Rectal smooth muscle tissue (tissue), 1 donor: ENCODE measurements at regions not wholly inside any gene's neighbourhood (a gene's known extent, or its start where the extent isn't known, plus 50 kb on each side); places are given as distances from the start of the nearest gene placed in this dataset.

Experiments
- H3K27ac ChIP-seq: one replicate; pipeline ENCODE4 v1.7.0; 2013; ENCODE audit warnings: low read depth, low read length, inconsistent platforms
- H3K27me3 ChIP-seq: one replicate; pipeline ENCODE4 v1.7.0; 2013; ENCODE audit warnings: low read length; ENCODE audit not compliant: control insufficient read depth, insufficient read depth
- H3K36me3 ChIP-seq: one replicate; pipeline ENCODE4 v1.7.0; 2013; ENCODE audit warnings: low read length; ENCODE audit not compliant: control insufficient read depth, insufficient read depth
- H3K4me1 ChIP-seq: one replicate; pipeline ENCODE4 v1.7.0; 2013; ENCODE audit warnings: low read length; ENCODE audit not compliant: control insufficient read depth, insufficient read depth
- H3K4me3 ChIP-seq: one replicate; pipeline ENCODE4 v1.7.0; 2013; ENCODE audit warnings: low read length
- H3K9ac ChIP-seq: one replicate; pipeline ENCODE4 v1.7.0; 2013; ENCODE audit warnings: low read length

DNA sequence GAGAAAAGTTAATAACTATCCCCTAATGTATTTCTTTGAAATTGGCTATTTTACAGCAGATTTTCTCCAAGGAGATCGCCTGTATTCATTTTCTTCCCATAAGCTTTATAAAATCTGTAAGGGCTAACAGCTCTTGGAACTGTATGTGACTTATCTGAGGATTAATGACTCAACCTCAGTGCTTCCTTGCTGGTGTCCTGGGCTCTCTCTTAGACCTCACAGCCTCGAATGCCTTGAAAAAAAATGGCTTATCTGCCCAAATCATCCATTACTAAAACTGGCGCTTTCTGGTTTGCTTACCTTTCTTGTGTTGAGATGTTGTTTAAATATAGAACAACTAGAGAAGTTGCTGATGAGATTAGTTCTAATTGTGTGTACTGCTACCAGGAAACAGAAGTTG, 713.6 kb downstream of the SLC4A3 start:
- Histone ChIP-seq H3K27me3 (no peaks in the 10 kb centered on the region), H3K9ac (no peak overlapping the region), H3K36me3 (no peaks in the 10 kb centered on the region), H3K4me1 (no peaks in the 10 kb centered on the region), H3K4me3 (no peak overlapping the region), H3K27ac (no peak overlapping the region)

DNA sequence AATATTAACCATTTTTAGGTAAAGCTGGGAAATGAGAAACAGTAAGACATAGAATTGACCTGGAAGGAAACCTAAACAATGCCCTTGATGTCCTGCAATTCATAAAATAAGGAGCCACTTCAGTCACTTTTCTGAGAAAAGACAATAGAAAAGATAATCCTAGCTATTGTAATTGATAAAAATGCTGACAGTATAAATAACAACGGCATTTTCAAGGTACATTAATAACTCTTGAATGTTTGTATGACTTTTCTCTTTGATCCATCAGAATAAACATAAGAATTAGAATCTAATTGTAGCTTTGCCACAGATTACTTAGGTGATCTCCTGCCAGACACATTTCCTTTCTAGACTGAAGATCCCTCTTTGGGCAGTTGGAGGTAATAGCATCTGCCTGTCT, 719.5 kb downstream of the SLC4A3 start:
- H3K4me3 ChIP-seq, result no peak overlapping the region
- no peaks in the 10 kb centered on the region for H3K4me1 ChIP-seq
- no peaks in the 10 kb centered on the region for H3K36me3 ChIP-seq
- H3K27ac ChIP-seq, result no peak overlapping the region
- H3K9ac ChIP-seq, result no peak overlapping the region
- H3K27me3 ChIP-seq, result no peaks in the 10 kb centered on the region

- H3K27me3 ChIP-seq, result no peaks in the 10 kb centered on the region
- no peaks in the 10 kb centered on the region for H3K36me3 ChIP-seq
- H3K27ac ChIP-seq, result no peak overlapping the region
- H3K9ac ChIP-seq, result no peak overlapping the region
- H3K4me1 ChIP-seq, result no peaks in the 10 kb centered on the region
- no peak overlapping the region for H3K4me3 ChIP-seq
These were observed 720.2 kb downstream of the SLC4A3 start for GRCh38 chr2:220347626-220348025.

DNA sequence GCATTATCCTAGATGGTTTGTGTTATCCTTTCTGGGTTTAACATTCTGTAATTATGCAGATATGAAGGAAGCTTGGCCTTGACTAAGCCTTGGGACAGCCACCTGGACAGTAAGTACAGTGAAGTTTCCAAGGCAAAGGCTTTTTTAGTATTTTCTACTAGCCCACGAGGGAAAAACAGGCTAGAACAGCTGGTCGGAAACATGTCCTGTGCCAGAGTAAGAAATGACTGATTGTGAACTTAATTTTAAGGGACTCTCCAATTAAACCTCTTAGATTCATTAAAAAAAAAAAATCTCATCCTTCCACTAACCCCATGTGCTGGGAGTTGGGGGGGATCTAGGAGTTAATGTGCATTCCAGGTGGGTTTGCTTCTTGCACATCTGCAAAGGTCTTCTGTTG, 720.8 kb downstream of the SLC4A3 start:
- no peaks in the 10 kb centered on the region for H3K36me3 ChIP-seq
- no peaks in the 10 kb centered on the region for H3K27me3 ChIP-seq
- no peak overlapping the region for H3K9ac ChIP-seq
- no peaks in the 10 kb centered on the region for H3K4me1 ChIP-seq
- no peak overlapping the region for H3K4me3 ChIP-seq
- no peak overlapping the region for H3K27ac ChIP-seq

DNA sequence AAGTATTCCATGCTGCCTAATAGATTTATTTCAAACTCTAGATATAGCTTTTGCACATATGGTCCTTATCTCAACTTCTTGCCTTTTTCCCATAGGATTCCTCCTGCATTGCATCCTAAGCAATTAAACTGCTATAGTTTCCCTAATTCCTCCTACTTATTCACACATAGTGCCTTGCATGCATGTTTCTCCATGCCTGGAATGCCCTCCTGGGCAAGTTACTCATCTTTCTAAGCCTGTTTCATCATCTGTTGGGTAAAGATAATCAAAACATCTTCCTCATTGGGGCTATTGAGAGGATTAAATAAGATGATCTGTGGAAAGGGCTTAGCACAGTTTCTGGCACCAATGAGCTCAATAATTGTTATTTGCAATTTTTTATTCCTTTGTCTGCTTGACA, 726.5 kb downstream of the SLC4A3 start:
- no peak overlapping the region for H3K27ac ChIP-seq
- no peaks in the 10 kb centered on the region for H3K27me3 ChIP-seq
- H3K9ac ChIP-seq, result no peak overlapping the region
- no peaks in the 10 kb centered on the region for H3K4me1 ChIP-seq
- no peaks in the 10 kb centered on the region for H3K36me3 ChIP-seq
- H3K4me3 ChIP-seq, result no peak overlapping the region

DNA sequence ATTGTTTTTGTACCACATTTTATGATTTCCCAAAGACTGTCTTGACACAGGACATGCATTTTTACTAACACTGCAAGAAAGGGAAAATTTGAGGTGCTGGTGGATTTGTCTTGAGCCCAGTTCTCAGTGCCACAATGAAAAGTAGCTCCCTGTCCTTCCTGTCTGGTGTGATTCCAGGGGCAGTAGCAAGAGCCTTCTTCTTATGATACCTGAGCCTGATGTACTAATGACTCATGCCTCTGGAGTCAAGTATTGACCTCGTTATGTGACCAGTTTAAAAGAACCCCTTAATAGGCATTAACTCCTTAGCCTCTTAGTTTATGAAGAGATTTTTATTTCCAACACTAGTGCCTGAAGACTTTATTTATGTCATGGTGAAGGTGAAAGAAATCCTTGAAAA, 728.6 kb downstream of the SLC4A3 start:
- Histone ChIP-seq H3K9ac (no peak overlapping the region), H3K27me3 (no peaks in the 10 kb centered on the region), H3K27ac (no peak overlapping the region), H3K4me3 (no peak overlapping the region), H3K36me3 (no peaks in the 10 kb centered on the region), H3K4me1 (no peaks in the 10 kb centered on the region)

DNA sequence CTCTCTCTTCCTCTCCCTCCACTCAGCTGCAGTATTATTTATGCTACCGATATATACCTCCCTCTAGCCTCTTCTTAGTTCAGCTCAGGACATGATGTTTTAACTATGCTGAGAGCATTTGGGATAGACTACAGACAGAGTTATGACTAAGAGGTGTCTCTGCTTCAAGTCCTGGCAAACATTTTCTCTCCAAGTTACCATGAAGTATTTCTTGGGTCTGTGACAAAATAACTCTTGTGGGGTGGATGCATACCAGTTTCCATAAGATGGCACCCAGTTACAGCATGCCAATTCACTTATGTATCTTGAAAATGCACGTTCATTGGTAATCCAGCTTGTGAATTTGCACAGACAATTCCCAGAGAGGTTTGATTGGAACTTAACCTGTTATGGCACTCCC, 737.6 kb downstream of the SLC4A3 start:
- Histone ChIP-seq H3K9ac (no peak overlapping the region), H3K4me3 (no peak overlapping the region), H3K4me1 (no peaks in the 10 kb centered on the region), H3K27me3 (no peaks in the 10 kb centered on the region), H3K36me3 (no peaks in the 10 kb centered on the region), H3K27ac (no peak overlapping the region)

- Histone ChIP-seq H3K4me3 (no peak overlapping the region), H3K36me3 (no peaks in the 10 kb centered on the region), H3K27me3 (no peaks in the 10 kb centered on the region), H3K4me1 (no peaks in the 10 kb centered on the region), H3K27ac (no peak overlapping the region), H3K9ac (no peak overlapping the region)
These were observed 739.3 kb downstream of the SLC4A3 start for GRCh38 chr2:220366765-220367164.

- Histone ChIP-seq H3K27ac (no peak overlapping the region), H3K4me1 (no peaks in the 10 kb centered on the region), H3K4me3 (no peak overlapping the region)
These were observed 743.3 kb downstream of the SLC4A3 start for GRCh38 chr2:220370764-220371163.

DNA sequence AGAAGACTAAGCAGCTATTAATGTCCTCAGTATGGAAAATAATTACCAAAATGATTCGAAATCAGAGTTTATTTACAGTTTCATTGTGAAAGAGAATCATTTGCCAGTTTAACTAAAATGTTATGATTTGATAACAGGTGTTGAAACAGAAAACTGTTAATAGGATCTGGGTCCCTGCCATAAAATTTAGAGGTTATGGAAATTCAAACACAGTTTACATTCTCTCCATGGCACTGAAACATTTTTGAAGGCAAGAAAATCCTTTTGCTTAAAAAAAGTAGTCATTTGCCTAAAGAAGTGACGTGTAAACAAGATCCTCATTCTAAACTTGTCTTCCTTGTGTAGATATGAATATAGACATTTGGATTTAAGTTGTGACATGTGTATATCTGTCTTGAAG, 743.8 kb downstream of the SLC4A3 start:
- H3K27ac ChIP-seq, result no peak overlapping the region

More at GRCh38 chr2:220370764-220371163, 743.3 kb downstream of the SLC4A3 start:
- H3K9ac ChIP-seq, result no peak overlapping the region
- H3K36me3 ChIP-seq, result no peaks in the 10 kb centered on the region
- H3K27me3 ChIP-seq, result no peaks in the 10 kb centered on the region

DNA sequence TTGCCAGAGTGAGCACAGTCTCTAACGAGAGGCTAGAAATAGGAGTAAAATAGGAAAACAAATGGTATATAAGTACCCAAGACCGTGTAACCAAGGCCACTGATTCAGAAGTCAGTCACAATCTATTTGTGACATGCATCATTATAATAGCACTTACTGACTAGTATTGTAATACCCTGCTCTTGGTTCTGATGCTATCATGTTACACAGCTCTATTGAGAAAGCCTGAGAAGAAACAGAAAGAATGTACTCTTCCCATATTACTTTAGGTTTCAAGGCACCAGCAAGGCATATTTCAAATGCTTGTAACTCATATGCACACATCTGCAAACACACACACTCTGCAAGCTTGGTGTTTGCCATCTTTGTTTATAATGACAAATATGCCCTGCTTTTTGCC, 746.4 kb downstream of the SLC4A3 start:
- no peaks in the 10 kb centered on the region for H3K4me1 ChIP-seq
- no peaks in the 10 kb centered on the region for H3K36me3 ChIP-seq
- H3K9ac ChIP-seq, result no peak overlapping the region
- H3K27me3 ChIP-seq, result no peaks in the 10 kb centered on the region
- no peak overlapping the region for H3K4me3 ChIP-seq
- no peak overlapping the region for H3K27ac ChIP-seq

More for the DNA sequence above, 743.8 kb downstream of the SLC4A3 start:
- Histone ChIP-seq H3K4me3 (no peak overlapping the region), H3K36me3 (no peaks in the 10 kb centered on the region), H3K4me1 (no peaks in the 10 kb centered on the region), H3K9ac (no peak overlapping the region), H3K27me3 (no peaks in the 10 kb centered on the region)

DNA sequence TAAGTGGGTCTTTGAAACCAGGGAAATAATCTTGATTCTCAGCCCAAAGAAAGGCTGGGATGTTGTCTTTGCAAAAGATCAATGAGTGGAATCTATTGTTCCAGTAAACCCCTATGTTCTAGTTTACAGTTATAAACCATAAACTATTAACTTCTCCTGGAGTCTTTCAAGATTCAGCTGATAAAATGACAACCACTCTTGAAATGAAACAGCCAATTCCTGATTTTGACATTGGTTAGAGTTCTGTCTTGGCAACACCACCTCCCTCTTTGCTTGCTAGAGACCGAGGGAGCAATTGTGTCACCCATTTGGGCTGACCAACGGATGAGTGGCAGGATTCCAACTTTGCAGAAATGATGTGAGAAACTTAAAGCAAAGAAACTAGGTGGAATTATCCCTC, 746.9 kb downstream of the SLC4A3 start:
- Histone ChIP-seq H3K4me1 (no peaks in the 10 kb centered on the region), H3K9ac (no peak overlapping the region), H3K4me3 (no peak overlapping the region), H3K27ac (no peak overlapping the region), H3K27me3 (no peaks in the 10 kb centered on the region), H3K36me3 (no peaks in the 10 kb centered on the region)

- Histone ChIP-seq H3K27ac (no peak overlapping the region), H3K27me3 (no peaks in the 10 kb centered on the region), H3K4me3 (no peak overlapping the region), H3K9ac (no peak overlapping the region), H3K36me3 (no peaks in the 10 kb centered on the region), H3K4me1 (no peaks in the 10 kb centered on the region)
These were observed 750.2 kb downstream of the SLC4A3 start for GRCh38 chr2:220377482-220378155.
